ENCODE measurements at regions not wholly inside any gene's neighbourhood (a gene's known extent, or its start where the extent isn't known, plus 50 kb on each side); places are given as distances from the start of the nearest gene placed in this dataset.
A peak's percentile ranks its signal among the peaks of the same experiment; 100 is the strongest.

GRCh38 chr1:183753464-183753891 lies 51.4 kb upstream of the RGL1 start:
- H2AFZ ChIP-seq (ENCODE audit: control insufficient read depth, low read length): no peak overlapping the region
- peaks cover 36% of the 10 kb centered on the region for H3K4me1 ChIP-seq (ENCODE audit: control insufficient read depth, extremely low read depth, insufficient read depth, low read length)
- no peaks in the 10 kb centered on the region for H3K9me1 ChIP-seq (ENCODE audit: control insufficient read depth, extremely low read depth, insufficient read depth, low read length)
- no peaks in the 10 kb centered on the region for H4K20me1 ChIP-seq (ENCODE audit: control insufficient read depth, extremely low read depth, insufficient read depth, low read length)
- DNase-seq (ENCODE audit: low read depth, low spot score): no peak
- no peaks in the 10 kb centered on the region for H3K27me3 ChIP-seq (ENCODE audit: control insufficient read depth, extremely low read depth, insufficient read depth, low read length)
- dilution Hi-C loops (cut with MboI; ENCODE audit: extremely low pct_ligation_motif_present, low sequenced_read_pairs): no loop called here
- H3K9me3 ChIP-seq (ENCODE audit: control insufficient read depth, low read depth, low read length): no peaks in the 10 kb centered on the region
- no peaks in the 10 kb centered on the region for H3K79me2 ChIP-seq (ENCODE audit: control insufficient read depth, insufficient read depth, low read length)
- no peak for TF ChIP-seq CTCF (optimal IDR thresholded peaks at IDR 0.05 in 1 of 3, IDR thresholded peaks at IDR 0.05 in 1 of 3, conservative IDR thresholded peaks at IDR 0.05 in 1 of 3; ENCODE audit: extremely low read depth in 1 of 3, insufficient read depth in 2 of 3, low read length in 3 of 3)
- no peak for TF ChIP-seq EZH2 (IDR thresholded peaks at IDR 0.05; ENCODE audit: low read length)
- no peak overlapping the region for H3K9ac ChIP-seq (ENCODE audit: control insufficient read depth, extremely low read depth, insufficient read depth, low read length)
- no peaks in the 10 kb centered on the region for H3K36me3 ChIP-seq (ENCODE audit: control insufficient read depth in 2 of 2, extremely low read depth in 1 of 2, insufficient read depth in 2 of 2, low read length in 2 of 2)
- H3K27ac ChIP-seq (ENCODE audit: control insufficient read depth, insufficient read depth, low read length): peak overlapping the region; percentile 20
- FAIRE-seq: no peak
- H3K4me3 ChIP-seq (ENCODE audit: control insufficient read depth in 2 of 3, extremely low read depth in 1 of 3, insufficient read depth in 2 of 3, low read depth in 1 of 3, low read length in 3 of 3): no peak overlapping the region
- H3K4me2 ChIP-seq (ENCODE audit: control insufficient read depth, extremely low read depth, insufficient read depth, low read depth, low read length): peak overlapping the region; percentile 24

- no peak overlapping the region for H2AFZ ChIP-seq (ENCODE audit: control insufficient read depth, low read length)
- TF ChIP-seq EZH2 (IDR thresholded peaks at IDR 0.05; ENCODE audit: low read length) (no peak), CTCF (optimal IDR thresholded peaks at IDR 0.05 in 1 of 3, IDR thresholded peaks at IDR 0.05 in 1 of 3, conservative IDR thresholded peaks at IDR 0.05 in 1 of 3; ENCODE audit: extremely low read depth in 1 of 3, insufficient read depth in 2 of 3, low read length in 3 of 3) (no peak)
- no peaks in the 10 kb centered on the region for H3K27me3 ChIP-seq (ENCODE audit: control insufficient read depth, extremely low read depth, insufficient read depth, low read length)
- dilution Hi-C loops (cut with MboI; ENCODE audit: extremely low pct_ligation_motif_present, low sequenced_read_pairs): no loop called here
- no peak for FAIRE-seq
- H3K4me3 ChIP-seq (ENCODE audit: control insufficient read depth in 2 of 3, extremely low read depth in 1 of 3, insufficient read depth in 2 of 3, low read depth in 1 of 3, low read length in 3 of 3): no peak overlapping the region
- H3K36me3 ChIP-seq (ENCODE audit: control insufficient read depth in 2 of 2, extremely low read depth in 1 of 2, insufficient read depth in 2 of 2, low read length in 2 of 2): no peaks in the 10 kb centered on the region
- H4K20me1 ChIP-seq (ENCODE audit: control insufficient read depth, extremely low read depth, insufficient read depth, low read length): no peaks in the 10 kb centered on the region
- DNase-seq (ENCODE audit: low read depth, low spot score): no peak
- H3K9me1 ChIP-seq (ENCODE audit: control insufficient read depth, extremely low read depth, insufficient read depth, low read length): no peaks in the 10 kb centered on the region
- H3K79me2 ChIP-seq (ENCODE audit: control insufficient read depth, insufficient read depth, low read length): no peaks in the 10 kb centered on the region
- H3K4me2 ChIP-seq (ENCODE audit: control insufficient read depth, extremely low read depth, insufficient read depth, low read depth, low read length): no peak overlapping the region
- no peak overlapping the region for H3K27ac ChIP-seq (ENCODE audit: control insufficient read depth, insufficient read depth, low read length)
- no peaks in the 10 kb centered on the region for H3K4me1 ChIP-seq (ENCODE audit: control insufficient read depth, extremely low read depth, insufficient read depth, low read length)
- H3K9me3 ChIP-seq (ENCODE audit: control insufficient read depth, low read depth, low read length): no peaks in the 10 kb centered on the region
- H3K9ac ChIP-seq (ENCODE audit: control insufficient read depth, extremely low read depth, insufficient read depth, low read length): no peak overlapping the region
These were observed 60.6 kb upstream of the RGL1 start for GRCh38 chr1:183744132-183744913.

Measured in keratinocyte (primary cell).